ENCODE measurements at regions not wholly inside any gene's neighbourhood (a gene's known extent, or its start where the extent isn't known, plus 50 kb on each side); places are given as distances from the start of the nearest gene placed in this dataset.

GRCh38 chr1:239763850-239764249 lies 327.8 kb upstream of the FMN2 start:
- TF ChIP-seq CTCF (IDR thresholded peaks at IDR 0.05) (no peak), POLR2A (IDR thresholded peaks at IDR 0.05) (no peak)
